HG03039 (cell line): ENCODE measurements at regions not wholly inside any gene's neighbourhood (a gene's known extent, or its start where the extent isn't known, plus 50 kb on each side); places are given as distances from the start of the nearest gene placed in this dataset.

ENCODE experiments used
- ATAC-seq: cut with Tn5 transposase; IDR thresholded peaks from one replicate; pipeline ENCODE4 v1.9.1; 2021; ENCODE audit warnings: mild to moderate bottlenecking, moderate library complexity; ENCODE audit not compliant: unreplicated experiment

DNA sequence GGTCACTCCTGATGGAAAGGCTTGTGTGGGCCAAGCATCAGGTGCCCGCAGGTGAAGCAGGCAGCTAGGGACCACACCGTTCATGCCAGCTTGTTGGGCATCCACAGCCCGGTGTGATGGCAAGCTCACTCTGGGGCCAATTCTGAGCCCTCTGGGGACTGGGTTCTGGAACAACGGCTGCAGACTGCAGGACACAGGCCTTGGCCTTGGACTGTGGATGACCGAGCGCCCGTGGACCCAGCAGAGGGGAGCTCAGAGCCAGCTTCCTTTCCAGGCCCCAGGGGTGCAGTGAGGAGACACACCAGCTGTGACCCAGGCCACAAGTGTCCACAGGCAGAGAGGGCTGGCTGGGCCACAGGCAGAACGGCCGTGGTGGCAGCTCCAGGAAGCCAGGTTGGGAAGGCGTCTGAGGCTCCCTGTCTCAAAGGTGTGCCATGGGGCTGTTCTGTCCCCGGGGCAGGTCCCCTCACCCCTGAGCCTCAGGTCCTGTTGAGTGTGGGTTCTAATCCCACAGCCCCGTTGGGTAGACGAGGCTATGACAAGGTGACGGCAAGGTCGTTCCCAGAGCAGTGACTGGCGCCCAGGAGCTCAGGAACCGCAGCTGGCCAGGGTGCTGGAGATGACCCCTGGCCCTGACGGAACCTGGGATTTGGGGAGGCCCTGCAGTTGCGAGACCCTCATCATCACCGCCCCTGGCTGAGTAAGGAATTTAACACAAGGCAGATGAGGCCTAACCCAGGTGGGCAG is 1079.4 kb downstream of the BRD1 start:
- ATAC-seq = no peak

DNA sequence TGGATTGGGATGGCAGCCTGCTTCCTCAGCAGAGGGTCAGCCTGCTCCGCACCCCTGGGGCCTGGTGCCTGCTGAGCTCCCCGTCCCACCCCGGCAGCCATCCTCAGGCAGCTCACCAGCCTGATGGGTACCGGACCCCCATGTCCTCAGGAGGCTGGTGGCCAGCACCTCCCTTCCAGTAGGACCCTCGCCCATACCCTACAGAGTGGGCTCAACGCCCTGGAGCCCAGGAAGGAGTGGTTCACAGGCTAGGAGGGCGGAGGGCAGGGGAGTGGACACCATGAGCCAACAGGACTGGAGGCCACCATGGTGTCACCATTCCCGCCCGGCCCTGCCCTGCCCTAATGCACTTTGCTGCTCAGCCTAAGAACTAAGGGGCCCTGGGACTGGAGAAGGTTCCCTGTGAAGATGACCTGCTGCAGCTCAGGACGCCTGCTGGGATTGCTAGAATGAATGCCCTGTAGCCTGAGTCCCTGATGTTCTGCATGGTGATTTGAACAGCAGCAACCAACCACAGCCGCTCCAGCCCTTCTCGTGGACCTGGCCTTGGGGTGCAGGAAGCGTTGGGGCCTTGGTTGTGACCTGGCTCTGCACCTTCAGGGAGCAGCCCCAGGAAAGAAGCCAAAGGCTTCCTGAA is 1080.8 kb downstream of the BRD1 start:
- no peak for ATAC-seq

DNA sequence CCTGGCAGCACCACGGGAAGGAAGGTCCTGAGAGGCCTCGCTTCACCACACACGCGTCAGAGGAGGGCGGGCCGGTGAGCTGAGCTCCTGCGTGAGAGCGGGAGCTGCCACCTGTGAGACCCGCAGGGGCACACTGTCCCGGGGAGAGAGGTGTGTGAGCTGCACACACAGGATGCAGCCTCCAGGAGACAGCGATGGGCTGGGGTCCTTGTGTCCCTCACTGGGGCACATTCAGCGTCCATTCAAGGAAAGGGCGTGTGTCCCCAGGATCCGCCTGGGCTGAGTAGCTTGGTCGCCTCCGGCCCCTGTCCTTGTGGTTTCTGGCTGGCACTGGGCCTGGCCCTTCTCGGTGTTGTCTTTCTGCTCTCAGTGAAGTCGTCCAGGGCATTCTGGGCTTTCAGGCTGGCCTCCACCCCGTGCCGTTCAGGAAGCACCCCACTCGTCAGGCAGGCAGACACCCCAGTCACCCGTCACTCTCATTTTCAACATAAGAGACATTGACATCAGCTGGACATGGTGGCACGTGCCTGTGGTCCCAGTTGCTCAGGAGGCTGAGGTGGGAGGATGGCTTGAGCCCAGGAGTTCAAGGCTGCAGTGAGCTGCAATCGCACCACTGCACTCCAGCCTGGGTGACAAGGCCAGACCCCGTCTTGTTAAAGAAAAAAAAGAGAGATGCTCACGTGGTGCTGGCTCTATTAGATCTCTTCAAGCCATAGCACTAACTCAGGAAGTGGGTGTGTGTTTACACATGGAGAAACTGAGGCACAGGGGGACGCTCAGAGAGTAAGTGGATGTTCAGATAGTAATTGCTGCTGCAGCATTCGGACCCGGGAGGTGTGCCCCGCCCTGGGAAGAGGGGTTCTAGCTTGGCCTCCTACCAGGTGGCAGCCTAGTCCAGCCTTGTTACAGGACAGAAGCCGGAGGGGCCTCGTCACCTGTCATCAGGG is 1081.6 kb downstream of the BRD1 start:
- no peak for ATAC-seq

DNA sequence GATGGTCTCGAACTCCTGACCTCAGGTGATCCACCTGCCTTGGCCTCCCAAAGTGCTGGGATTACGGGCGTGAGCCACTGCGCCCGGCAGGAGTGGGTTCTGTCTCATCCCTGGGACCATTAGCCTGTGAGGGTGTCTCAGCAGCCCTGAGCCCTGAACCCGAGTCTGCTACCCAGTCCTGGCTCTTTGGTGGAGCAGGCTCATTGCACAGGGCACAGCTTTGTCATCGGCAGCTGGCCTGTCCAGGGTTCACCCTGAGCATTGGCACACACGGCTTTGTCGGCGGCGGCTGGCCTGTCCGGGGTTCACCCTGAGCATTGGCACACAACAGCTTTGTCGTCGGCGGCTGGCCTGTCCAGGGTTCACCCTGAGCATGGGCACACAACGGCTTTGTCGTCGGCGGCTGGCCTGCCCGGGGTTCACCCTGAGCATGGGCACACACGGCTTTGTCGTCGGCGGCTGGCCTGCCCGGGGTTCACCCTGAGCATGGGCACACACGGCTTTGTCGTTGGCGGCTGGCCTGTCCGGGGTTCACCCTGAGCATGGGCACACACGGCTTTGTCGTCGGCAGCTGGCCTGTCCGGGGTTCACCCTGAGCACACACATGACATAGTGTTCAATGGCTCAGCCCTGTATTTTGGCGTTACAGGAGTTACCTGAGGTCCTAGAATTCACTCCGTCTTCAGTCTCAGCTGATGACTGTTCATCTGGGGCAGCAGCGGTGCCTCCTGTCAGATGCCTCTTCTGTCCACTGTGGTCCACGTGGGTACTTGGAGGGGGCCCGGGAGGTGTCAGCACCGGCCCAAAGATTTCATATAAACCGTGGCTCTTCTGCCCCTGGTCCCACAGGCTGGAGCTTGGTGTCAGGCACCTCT is 1082.5 kb downstream of the BRD1 start:
- ATAC-seq = no peak

DNA sequence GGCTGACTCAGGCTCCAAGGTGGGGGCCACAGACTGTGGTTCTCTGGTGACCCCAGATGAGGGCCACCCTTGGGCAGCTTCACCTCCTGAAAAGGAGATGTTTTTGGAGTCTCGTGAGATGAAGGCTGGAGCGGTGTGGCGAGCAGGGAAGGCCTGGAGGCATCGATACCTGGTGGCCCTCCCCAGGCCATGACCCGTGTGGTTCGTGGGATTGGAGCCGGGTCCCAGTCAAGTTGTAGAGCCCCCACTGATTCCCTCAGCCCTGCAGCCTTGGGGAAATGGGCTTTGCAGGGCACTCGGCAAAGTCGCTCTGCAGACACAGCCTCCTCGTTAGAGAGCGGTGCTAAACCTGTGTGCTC is 1083.4 kb downstream of the BRD1 start:
- no peak for ATAC-seq

DNA sequence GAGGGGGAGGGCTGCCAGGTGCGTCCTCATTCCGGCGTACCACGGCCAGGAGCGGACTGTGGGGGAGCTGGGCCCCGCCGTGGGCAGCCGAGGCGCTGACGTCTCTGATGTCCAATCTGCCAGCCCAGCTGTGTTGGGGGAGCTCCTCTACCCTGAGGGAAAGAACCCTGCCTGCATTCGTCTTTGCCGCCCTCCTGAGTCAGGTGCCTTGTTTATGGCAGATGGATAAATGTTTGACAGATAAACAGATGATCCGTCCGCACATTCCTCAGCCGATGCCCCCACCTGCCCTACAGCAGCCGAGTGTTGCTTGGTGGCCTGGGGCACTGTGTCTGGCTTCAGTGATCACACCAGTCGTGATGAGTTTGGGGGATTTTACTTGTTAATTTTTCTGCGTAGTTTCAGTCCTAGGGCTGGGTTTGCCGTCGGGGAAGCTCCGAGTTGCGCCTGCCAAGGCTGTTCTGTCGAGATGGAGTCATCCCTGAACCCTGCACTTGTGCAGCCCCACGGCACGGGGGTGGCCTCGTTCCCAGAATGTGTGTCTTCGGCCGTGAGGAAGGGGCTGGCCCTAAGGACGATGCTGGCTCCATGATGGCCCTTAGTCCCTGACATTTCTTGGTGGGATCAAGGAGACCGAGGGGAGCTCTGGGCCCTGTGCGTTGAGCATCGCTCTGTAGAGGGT is 1083.9 kb downstream of the BRD1 start:
- no peak for ATAC-seq

DNA sequence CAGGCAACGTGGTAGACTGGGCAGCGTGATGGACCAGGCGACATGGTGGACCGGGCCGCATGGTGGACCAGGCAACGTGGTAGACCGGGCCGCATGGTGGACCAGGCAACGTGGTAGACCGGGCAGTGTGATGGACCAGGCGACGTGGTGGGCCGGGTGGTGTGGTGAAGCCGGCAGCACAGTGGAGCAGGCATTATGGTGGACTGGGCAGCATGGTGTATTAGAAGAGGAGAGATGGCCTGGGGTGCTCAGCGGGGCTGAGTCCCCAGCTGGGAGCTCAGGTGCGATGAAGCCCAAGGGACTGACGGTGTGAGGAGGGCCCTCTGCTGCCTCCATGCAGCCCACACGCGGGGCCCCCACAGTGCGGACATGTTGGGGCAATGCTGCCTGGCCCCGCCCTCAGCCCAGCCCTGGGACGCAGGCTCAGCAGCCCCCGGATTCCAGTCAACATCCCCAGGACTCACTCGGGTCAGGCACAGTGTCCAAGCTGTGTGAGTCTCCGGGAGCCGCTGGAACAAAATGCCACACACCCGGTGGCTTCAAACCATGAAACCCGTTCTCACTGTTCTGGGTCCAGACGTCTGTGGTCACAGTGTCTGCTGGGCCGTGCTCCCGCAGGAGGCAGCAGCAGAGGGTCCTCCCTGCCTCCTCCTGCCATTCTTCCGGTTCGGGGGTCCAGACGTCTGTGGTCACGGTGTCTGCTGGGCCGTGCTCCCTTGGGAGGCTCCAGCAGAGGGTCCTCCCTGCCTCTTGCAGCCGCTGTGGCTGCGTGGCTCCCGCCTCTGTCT is 1084.9 kb downstream of the BRD1 start:
- no peak for ATAC-seq

DNA sequence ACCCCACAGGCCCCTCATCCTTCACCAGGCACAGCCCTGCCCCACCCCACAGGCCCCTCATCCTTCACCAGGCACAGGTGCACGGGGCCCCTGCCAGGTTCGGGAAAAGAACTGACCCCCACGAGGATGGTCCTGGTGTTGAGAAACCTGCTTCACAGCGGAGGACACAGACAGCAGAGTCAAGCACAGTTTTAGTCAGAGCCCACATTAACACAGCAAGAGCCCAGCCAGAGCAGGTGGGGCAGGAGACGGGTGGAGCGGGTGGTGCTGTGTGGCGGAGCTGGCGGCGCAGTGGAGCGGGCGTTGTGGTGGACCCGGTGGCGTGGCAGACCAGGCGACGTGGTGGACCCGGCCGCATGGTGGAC is 1085.5 kb downstream of the BRD1 start:
- ATAC-seq = no peak

DNA sequence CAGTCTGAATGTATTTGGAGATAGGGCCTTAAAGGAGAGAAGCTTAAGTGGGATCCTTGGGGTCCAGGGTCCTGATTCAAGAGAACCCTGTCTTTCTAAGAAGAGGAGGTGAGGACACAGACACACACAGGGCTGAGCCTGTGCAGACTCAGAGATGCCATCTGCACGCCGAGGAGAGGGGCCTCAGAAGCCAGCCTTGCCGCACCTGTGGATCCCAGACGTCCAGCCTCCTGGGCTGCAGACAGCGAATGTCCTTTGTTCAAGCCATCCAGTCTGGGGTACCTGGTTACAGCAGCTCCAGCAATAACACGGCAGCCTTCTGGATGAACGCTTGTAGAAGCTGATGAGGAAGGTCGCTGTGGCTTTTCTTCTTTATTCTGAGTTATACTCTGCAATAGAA is 1086.1 kb downstream of the BRD1 start:
- ATAC-seq = no peak

DNA sequence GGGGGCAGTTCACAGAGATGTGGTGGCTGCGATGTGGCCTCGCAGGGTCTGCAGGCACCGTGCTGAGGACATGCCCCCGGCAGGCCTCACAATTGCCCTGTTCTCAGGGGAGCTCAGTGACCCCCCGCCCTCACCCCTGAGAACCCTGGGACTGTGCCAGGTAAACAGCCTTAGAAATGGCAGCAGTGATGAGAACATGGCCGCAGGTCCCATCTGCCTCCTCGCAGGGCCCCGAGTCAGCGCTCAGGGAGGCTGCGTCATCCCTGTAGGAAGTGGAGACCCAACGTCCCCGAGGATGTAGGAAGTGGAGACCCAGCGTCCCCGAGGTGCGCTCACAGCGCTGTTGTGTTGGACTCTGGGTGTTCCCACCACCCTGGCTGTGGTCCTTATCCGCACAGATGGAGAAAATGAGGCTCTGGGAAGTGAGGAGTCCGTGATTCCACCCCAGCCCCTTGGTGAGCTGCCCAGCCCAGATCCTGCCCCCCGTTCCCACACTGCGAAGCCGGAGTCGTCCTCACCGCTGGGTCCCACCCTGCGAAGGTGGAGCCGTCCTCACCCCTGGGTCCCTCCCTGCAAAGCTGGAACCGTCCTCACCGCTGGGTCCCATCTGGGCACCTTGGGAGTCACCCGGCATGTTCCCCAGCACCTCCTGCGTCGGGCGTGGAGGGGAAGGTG is 1086.8 kb downstream of the BRD1 start:
- no peak for ATAC-seq

DNA sequence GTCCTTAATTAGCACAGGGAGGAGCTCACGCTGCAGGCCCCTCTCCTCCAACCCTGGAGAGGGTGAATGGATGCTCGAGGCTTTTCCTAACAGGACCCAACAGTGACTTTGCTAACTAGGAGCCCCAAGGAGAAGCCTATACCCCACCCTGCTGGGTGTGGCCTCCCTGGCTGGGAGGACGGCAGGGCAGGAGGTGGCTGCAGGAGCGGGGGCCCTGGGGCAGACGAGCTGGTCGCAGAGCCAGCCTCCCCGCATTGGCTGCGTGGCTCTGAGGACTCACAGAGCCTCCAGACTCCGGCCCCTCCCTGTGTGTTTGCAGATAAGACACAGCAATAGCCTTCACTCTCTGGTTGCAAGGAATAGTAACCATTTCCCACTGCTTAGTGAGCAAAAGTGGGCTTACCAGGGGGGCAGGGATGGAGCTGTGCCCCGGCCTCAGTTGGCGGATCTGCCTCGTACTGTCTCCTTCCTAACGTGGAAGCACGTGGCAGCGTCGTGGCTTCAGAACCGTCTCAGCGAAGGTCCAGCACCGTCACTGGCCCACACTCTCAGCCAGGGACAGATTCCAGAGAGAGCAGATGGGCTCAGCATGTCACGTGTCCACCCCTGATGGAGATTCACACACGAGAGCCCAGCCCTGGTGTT is 1087.5 kb downstream of the BRD1 start:
- ATAC-seq = no peak

DNA sequence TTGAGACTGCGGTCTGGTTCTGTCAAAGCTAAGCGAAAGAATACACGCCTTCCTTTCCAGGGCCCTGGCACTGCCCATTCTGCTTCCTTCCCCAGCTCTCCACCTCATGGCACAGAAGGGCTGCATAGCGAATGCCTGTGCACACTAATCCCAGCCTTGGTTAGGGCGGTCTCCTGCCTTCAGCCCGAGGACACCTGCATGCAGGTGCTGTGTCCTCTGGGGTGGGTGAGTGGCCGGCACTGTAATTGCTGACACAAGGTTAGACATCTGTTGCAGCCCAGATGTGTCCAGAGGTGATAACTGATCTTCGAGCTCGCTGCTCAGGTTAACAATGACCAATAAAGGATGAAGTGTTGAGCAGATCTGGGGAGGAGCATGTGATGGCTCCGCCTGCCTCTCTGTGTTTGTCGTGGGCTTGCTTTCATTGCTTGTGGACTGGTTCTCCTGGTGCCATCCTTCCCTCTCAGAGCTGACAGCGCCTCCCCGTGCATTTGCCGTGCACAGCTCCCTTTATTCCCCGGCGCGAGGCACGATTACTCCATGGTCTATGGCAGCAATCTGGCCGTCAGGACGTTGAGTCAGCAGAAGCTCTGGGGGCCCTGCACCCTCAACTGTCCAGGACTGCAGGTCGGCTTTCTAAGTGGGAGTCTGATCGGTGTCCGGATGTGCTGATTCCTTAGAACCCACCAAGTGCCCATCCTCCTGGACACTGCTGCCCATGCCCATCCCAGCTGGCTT is 1088.2 kb downstream of the BRD1 start:
- ATAC-seq = no peak

DNA sequence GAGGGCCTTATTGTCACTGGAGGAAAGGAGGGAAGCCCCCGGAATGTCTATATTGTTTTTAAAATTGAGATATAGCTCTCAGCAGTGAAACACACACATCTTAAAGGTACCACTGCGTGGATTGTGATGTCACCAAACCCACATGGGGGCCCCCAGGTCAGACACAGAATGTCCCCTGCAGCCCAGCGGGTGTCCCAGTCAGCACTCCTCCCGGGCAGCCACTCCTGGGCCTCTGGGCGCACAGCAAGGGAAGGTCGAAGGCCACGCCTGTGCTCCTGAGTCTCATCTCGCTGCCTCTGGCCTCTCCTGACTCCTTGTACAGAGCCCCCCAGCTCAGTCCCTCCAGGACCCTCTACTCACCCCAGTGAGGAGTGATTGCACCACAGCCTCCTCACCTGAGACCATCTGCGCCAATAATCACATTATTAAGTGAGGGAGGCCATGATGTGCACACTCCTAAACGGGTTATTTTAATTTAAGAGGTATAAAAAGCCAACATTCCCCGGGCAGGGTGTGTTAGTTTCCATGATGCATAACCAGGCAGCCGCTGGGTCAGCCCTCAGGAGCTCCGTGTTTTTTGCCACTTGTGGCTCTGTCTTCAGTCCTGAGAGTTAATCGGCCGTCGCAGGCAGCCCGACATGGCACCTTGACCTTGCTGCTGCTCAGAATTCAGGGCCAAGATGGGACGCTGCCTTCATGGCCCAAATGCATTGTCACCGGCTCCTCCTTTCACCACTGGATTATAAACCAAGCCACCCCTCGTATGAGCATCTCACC is 1089.3 kb downstream of the BRD1 start:
- no peak for ATAC-seq

DNA sequence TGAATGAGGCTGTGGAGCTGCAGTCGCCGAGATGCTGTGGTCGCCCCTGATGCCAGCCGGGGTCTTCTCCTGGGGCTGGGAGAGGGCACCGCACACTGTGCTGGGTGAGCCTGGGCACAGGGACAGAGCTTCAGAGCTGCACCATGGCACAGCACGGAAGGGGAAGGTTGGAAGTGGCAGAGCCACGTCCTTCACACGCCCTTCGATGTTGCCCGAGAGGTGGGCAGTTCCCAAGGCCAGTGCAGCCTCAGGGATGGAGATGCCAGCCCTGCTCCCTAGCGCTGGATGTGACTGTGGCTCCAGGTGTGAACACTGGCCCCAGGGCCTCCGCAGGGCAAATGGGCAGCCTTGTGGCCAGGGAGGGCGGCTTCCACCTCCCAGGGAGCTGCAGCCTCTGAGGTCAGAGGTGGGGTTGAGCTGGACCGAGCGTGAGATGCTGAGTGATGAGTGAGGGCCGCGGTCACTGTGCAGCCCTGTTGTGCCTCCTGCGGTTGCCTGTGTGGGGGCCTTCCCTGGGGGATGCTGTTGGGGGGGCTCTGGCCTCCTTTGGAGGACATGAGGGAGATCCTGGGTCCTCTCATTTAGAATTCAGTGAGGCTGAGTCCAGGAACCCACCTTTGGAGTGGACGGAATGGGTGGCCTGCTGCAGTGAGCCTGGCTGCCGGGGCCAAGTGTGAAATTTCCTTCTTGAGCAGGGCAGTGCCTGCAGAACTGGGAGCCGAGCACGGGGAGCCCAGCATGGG is 1090.0 kb downstream of the BRD1 start:
- ATAC-seq = no peak

DNA sequence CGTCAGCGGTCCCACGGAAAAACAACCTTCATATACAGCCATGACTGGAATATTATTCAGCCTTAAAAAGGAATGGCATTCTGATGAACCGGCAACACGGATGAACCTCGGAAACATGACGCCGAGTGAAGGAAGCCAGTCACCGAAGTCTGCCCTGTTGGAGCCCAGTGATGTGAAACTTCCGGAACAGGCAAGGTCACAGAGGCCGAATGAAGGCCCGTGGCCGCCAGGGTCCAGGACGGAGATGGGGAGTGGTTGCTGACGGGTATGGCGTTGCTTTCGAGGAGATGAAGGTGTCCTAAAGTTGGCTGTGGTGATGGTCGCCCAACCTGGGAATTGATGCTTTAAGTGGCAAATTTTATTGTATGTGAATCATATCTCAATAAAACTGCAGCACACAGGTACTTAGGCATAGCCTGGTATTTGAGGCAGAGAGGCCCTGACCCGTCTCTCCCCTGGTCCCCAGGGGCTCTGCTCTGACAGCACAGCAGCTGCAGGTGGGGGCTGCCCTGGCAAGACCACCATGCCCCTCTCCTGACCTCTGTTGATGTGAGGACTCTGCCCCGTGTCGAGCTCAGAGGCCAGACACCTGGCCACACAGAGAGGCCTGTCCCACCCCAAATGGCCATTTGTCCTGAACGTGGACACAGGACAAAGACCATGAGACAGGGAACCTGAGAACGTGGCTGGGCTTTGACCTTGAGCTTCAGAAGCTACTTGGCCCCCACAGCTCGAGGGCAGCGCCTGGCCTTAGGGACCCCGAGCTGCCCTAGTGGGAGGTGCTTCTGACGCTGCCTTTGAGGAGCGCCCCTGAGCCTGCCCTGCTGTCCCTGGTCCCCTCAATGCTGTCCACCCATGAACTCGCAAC is 1090.8 kb downstream of the BRD1 start:
- ATAC-seq = no peak
